Fibroblast of lung (primary cell): ENCODE measurements at regions not wholly inside any gene's neighbourhood (a gene's known extent, or its start where the extent isn't known, plus 50 kb on each side); places are given as distances from the start of the nearest gene placed in this dataset.

Experiments
- EZH2 ChIP-seq: IDR thresholded peaks from 2 replicates; pipeline ENCODE4 v1.5.1; 2012; ENCODE audit warnings: low read length, control low read depth, mild to moderate bottlenecking; ENCODE audit errors: missing control alignments
- TF ChIP-seq, protein P1 (sequence below), 2 donors: IDR thresholded peaks in 1 of 2; conservative IDR thresholded peaks in 1 of 2; 1 replicate in 1 of 2; 2 replicates in 1 of 2; pipeline ENCODE4 v1.5.1; 2011 to 2012; ENCODE audit warnings: low read length in 2 of 2, control low read depth in 1 of 2, inconsistent platforms in 1 of 2, low read depth in 1 of 2, mild to moderate bottlenecking in 1 of 2

DNA sequence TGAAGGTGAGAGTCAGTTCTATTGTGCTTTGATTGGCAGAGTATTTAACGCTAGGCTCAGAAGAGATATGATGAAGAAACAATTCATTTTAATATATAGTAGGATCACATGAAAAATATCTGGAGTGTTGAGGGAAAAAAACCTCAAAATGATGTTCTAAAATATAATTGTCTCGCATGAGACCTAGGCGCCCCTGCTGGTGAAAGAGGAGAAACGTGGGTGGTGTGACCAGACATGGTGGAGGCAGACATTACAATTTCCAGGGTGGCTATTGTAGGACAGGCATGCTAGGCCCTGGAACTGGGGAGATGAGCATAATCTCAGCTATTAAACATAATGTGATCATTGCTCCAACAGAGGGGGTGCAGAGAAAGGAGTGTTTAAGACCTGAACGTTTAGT, 210.0 kb downstream of the HS3ST1 start:
- TF ChIP-seq, protein P1, sequence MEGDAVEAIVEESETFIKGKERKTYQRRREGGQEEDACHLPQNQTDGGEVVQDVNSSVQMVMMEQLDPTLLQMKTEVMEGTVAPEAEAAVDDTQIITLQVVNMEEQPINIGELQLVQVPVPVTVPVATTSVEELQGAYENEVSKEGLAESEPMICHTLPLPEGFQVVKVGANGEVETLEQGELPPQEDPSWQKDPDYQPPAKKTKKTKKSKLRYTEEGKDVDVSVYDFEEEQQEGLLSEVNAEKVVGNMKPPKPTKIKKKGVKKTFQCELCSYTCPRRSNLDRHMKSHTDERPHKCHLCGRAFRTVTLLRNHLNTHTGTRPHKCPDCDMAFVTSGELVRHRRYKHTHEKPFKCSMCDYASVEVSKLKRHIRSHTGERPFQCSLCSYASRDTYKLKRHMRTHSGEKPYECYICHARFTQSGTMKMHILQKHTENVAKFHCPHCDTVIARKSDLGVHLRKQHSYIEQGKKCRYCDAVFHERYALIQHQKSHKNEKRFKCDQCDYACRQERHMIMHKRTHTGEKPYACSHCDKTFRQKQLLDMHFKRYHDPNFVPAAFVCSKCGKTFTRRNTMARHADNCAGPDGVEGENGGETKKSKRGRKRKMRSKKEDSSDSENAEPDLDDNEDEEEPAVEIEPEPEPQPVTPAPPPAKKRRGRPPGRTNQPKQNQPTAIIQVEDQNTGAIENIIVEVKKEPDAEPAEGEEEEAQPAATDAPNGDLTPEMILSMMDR (conservative IDR thresholded peaks at IDR 0.05 in 1 of 2, IDR thresholded peaks at IDR 0.05 in 1 of 2; ENCODE audit: low read depth in 1 of 2, low read length in 2 of 2), result no peak
- TF ChIP-seq EZH2, result no peak
